GM12892 (cell line): ENCODE measurements at regions not wholly inside any gene's neighbourhood (a gene's known extent, or its start where the extent isn't known, plus 50 kb on each side); places are given as distances from the start of the nearest gene placed in this dataset.

Experiments
- POLR2A ChIP-seq: IDR thresholded peaks from 2 replicates; pipeline ENCODE4 v1.6.1; 2011; ENCODE audit warnings: low read depth, low read length, control low read depth
- POLR2AphosphoS5 ChIP-seq: IDR thresholded peaks from 2 replicates; pipeline ENCODE4 v1.6.1; 2011; ENCODE audit warnings: low read depth, low read length, control low read depth

- no peak for TF ChIP-seq POLR2A
- no peak for TF ChIP-seq POLR2AphosphoS5
Observed at GRCh38 chr9:113808391-113809358, 67.4 kb upstream of the ZNF618 start.
